ENCODE measurements at regions not wholly inside any gene's neighbourhood (a gene's known extent, or its start where the extent isn't known, plus 50 kb on each side); places are given as distances from the start of the nearest gene placed in this dataset.

GRCh38 chr3:106367496-106367895 is 498.7 kb upstream of the CBLB start:
- ATAC-seq (no peak), DNase-seq (no peak)
- intact Hi-C loops (cut with DNase I) = no loop called here

GRCh38 chr3:106371221-106371970 is 502.6 kb upstream of the CBLB start:
- H3K4me1 ChIP-seq = no peaks in the 10 kb centered on the region
- no peak overlapping the region for H3K27ac ChIP-seq
- H3K27me3 ChIP-seq = no peaks in the 10 kb centered on the region
- no peak for TF ChIP-seq CTCF (IDR thresholded peaks at IDR 0.05)
- intact Hi-C loops (cut with DNase I) = no loop called here
- no peaks in the 10 kb centered on the region for H3K36me3 ChIP-seq
- H3K4me3 ChIP-seq = no peak overlapping the region
- no peaks in the 10 kb centered on the region for H3K9me3 ChIP-seq
- DNase-seq (no peak), ATAC-seq (no peak)

More at GRCh38 chr3:106367496-106367895, 498.7 kb upstream of the CBLB start:
- H3K4me1 ChIP-seq = no peaks in the 10 kb centered on the region
- H3K36me3 ChIP-seq = no peaks in the 10 kb centered on the region
- H3K27me3 ChIP-seq = no peaks in the 10 kb centered on the region
- H3K9me3 ChIP-seq = no peaks in the 10 kb centered on the region
- TF ChIP-seq CTCF (IDR thresholded peaks at IDR 0.05) = no peak
- H3K27ac ChIP-seq = no peak overlapping the region
- no peak overlapping the region for H3K4me3 ChIP-seq

GRCh38 chr3:106371971-106372805 is 503.4 kb upstream of the CBLB start:
- intact Hi-C loops (cut with DNase I) = no loop called here
- Histone ChIP-seq H3K27me3 (no peaks in the 10 kb centered on the region), H3K9me3 (no peaks in the 10 kb centered on the region), H3K36me3 (no peaks in the 10 kb centered on the region), H3K4me3 (no peak overlapping the region), H3K4me1 (no peaks in the 10 kb centered on the region), H3K27ac (no peak overlapping the region)
- ATAC-seq (no peak), DNase-seq (no peak)
- no peak for TF ChIP-seq CTCF (IDR thresholded peaks at IDR 0.05)

- no peak overlapping the region for H3K4me3 ChIP-seq
- intact Hi-C loops (cut with DNase I) = no loop called here
Measured at GRCh38 chr3:106372806-106373190, 504.0 kb upstream of the CBLB start.

GRCh38 chr3:106376016-106376570 is 507.3 kb upstream of the CBLB start:
- H3K27me3 ChIP-seq = no peaks in the 10 kb centered on the region
- no peaks in the 10 kb centered on the region for H3K4me1 ChIP-seq
- no peaks in the 10 kb centered on the region for H3K36me3 ChIP-seq
- ATAC-seq (no peak), DNase-seq (no peak)
- no peaks in the 10 kb centered on the region for H3K9me3 ChIP-seq
- intact Hi-C loops (cut with DNase I) = no loop called here
- TF ChIP-seq CTCF (IDR thresholded peaks at IDR 0.05) = no peak
- no peak overlapping the region for H3K27ac ChIP-seq
- no peak overlapping the region for H3K4me3 ChIP-seq

More at GRCh38 chr3:106372806-106373190, 504.0 kb upstream of the CBLB start:
- no peaks in the 10 kb centered on the region for H3K4me1 ChIP-seq
- H3K36me3 ChIP-seq = no peaks in the 10 kb centered on the region
- H3K9me3 ChIP-seq = no peaks in the 10 kb centered on the region
- TF ChIP-seq CTCF (IDR thresholded peaks at IDR 0.05) = no peak
- H3K27ac ChIP-seq = no peak overlapping the region
- no peak for ATAC-seq
- DNase-seq = no peak
- no peaks in the 10 kb centered on the region for H3K27me3 ChIP-seq
